Choroid plexus epithelial cell (primary cell): ENCODE measurements at regions not wholly inside any gene's neighbourhood (a gene's known extent, or its start where the extent isn't known, plus 50 kb on each side); places are given as distances from the start of the nearest gene placed in this dataset.

Experiments used
- DNase-seq: peaks from one replicate; pipeline ENCODE4 v3.0.0-alpha.2; 2010; ENCODE audit warnings: low read depth
- H3K4me3 ChIP-seq: 2 replicates; pipeline ENCODE4 v1.5.1; 2011; ENCODE audit warnings: low read depth, mild to moderate bottlenecking, control low read depth, low read length, moderate library complexity
- CTCF ChIP-seq: conservative IDR thresholded peaks from 2 replicates; pipeline ENCODE4 v1.5.1; 2011; ENCODE audit warnings: low read depth, mild to moderate bottlenecking, control low read depth, inconsistent platforms, low read length, moderate library complexity

GRCh38 chr4:13892739-13893105, 265.2 kb upstream of the BOD1L1 start:
- H3K4me3 ChIP-seq, result no peak overlapping the region
- no peak for TF ChIP-seq CTCF
- DNase-seq, result peak; percentile 75

DNA sequence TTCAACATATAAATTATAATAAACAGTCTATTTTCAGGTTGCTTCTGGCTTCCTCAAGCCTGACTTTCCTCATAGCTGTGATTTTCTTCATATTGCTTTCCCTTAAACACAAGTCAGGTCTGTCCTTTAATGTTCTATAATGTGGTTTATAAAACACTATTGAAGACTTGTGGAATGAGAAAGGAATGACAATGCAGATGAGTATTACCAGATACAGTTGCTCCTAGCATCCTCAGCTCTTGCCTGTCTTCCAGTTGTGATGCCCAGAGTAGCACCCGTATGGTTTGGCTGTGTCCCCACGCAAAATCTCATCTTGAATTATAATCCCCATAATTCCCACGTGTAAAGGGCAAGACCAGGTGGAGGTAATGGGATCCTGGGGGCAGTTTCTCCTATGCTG, 265.7 kb upstream of the BOD1L1 start:
- H3K4me3 ChIP-seq, result no peak overlapping the region
- DNase-seq, result peak; percentile 35
- TF ChIP-seq CTCF, result no peak

DNA sequence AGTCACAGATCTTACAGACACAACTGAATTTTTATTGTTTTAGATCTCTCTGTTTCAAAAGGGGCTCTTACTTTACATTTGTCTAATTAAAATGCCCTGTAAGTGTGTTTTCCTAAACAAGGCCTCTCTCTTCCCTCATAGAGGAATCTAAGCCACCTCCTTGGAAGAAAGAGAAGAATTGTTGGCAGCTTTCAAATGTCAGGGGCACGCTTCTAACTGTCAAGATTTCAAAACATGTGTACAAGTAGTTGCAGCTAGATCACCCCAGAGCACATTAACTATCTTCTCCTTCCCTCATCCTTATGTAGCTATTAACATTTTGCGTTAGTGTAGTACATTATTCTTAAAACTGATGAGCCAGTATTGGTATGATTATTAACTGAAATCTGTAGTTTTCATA, 266.5 kb upstream of the BOD1L1 start:
- TF ChIP-seq CTCF, result no peak
- DNase-seq, result no peak
- H3K4me3 ChIP-seq, result no peak overlapping the region

DNA sequence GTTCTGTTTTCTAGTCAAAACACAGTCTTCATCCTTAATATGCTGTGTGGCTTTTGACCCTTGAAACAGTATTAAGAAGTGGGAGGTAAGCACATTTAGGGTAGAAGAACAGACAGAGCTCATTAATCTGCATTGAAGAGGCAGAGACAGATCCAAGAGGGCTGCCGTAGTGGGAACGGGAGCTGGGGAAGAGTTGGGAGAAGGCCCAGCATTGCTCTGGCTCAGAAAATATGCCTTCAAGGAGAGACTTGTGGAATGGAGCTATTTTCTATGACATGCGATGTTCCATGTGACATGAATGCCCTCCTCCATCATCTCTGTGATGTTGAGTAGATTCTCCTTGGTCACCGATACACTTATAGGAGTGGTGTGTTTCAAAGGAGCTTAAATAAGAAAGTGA, 273.3 kb upstream of the BOD1L1 start:
- no peak for DNase-seq
- H3K4me3 ChIP-seq, result no peak overlapping the region
- TF ChIP-seq CTCF, result no peak

DNA sequence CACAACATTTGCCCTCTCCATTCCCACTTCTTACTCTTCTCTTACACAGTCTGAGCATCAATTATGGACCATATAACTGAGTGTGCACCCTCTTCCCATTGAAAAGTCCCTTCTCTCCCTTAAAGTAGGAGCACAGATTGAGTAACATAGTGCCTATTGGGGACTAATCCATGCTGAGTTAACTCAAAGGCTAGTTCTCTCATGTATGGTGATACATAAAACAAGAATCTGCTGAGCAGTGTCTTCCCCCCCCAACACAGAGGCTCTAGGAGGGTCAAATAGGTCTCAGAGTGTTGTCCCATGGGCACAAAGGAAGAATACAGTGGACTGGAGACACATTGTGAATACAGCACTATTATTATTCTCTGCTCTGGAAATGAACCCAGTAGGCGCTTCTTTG, 274.6 kb upstream of the BOD1L1 start:
- TF ChIP-seq CTCF, result no peak
- no peak for DNase-seq
- no peak overlapping the region for H3K4me3 ChIP-seq

GRCh38 chr4:13903061-13903460, 275.5 kb upstream of the BOD1L1 start:
- DNase-seq, result no peak
- TF ChIP-seq CTCF, result no peak
- no peak overlapping the region for H3K4me3 ChIP-seq

- no peak for DNase-seq
- no peak overlapping the region for H3K4me3 ChIP-seq
- TF ChIP-seq CTCF, result no peak
These were observed 276.4 kb upstream of the BOD1L1 start for GRCh38 chr4:13903901-13904300.
